Stromal cell of bone marrow (primary cell): ENCODE measurements at regions not wholly inside any gene's neighbourhood (a gene's known extent, or its start where the extent isn't known, plus 50 kb on each side); places are given as distances from the start of the nearest gene placed in this dataset.
A peak's percentile ranks its signal among the peaks of the same experiment; 100 is the strongest.
"Not testable (repeated sequence)": the region's sequence is repeated elsewhere in the genome, so short reads cannot be mapped to it uniquely, and the experiment has no call there.

Experiments used
- DNase-seq: peaks from one replicate; pipeline ENCODE4 v3.0.0-alpha.2; 2012; ENCODE audit warnings: low read depth

DNA sequence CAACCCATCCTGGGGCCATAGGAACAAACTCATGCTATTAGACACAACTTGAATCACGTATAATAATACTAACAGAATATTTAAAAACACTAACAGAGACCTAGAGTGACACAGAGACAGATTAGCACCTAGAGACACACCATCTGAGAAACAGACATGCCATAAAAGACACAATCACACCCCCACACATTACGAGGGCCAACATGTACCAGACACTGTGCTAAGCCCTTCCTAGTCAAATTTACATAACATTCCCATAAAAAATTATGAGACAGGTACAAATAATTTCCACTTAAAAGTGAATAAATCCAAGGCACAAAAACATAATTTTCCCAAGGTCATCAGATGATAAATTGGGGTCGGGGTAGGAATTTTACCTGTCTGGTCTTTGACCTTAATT lies 141.1 kb upstream of the PRSS16 start:
- no peak for DNase-seq

DNA sequence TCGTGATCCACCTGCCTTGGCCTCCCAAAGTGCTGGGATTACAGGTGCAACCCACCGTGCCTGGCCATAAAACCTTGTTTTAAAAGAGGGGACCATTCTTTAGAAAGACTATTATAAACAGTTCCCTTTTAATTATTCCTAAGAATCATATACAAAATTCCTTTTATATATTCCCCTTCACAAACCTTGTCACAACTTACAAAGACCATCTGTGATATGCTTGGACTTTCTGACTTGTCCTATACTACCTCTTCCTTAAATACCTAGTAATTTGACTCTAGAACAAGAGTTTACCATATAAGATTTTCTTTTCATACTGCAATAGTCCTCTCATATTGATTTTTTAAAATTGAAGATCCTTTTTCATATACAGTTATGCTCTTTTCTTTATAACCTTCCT lies 135.8 kb upstream of the PRSS16 start:
- no peak for DNase-seq

DNA sequence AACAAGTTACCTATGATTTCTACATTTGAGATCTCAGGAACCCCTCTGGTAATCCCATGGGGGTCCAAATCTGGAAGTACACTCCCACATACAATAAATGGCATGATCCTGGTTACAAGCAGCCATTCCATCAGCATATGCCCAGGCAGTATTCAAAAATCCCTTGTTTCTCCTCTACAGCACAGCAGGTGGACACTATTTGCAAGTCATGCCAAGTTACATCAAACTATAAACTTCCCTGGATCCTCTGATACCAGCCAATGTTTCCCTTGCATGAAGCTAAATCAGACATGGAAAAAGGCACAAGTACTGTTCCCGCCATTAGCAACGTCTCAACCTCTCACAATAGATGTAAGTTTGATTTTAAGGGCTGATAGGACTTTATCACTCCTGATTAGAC lies 134.5 kb upstream of the PRSS16 start:
- no peak for DNase-seq

DNA sequence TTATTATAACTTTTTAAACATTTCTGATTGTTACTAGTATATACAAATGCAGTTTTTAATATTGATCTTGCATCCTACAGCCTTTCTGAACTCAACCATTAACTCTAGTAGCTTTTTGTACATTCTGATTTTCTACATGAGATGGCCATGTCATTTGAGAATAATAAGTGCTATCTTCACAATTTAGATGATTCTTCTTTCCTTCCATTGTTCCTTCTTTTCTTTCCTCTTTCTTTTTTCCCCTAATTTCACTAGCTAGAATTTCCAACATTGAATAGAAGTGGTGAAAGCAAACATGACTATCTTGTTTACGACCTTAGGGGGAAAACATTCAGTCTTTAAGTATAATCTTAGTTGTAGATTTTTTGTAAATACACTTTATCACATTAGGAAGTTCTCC lies 128.2 kb upstream of the PRSS16 start:
- DNase-seq, result no peak

DNA sequence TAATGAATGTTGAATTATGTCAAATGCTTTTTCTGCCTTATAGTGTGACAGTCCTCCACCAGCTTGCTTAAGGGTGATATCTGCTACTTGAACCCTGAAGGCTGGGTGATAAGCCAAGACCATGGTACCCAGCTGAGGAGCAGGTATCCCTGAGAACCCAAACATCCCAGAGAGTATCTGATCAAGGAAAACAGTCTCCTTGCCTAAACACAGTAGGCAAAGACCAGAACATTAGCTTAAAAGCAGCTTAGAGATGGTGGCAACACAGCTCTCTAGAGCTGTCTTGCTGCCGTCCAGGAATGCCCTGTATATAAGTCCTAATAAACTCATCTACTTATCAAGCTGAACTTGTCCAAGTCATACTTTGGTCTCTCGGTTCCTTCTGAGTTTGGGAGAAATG lies 127.7 kb upstream of the PRSS16 start:
- DNase-seq, result no peak

DNA sequence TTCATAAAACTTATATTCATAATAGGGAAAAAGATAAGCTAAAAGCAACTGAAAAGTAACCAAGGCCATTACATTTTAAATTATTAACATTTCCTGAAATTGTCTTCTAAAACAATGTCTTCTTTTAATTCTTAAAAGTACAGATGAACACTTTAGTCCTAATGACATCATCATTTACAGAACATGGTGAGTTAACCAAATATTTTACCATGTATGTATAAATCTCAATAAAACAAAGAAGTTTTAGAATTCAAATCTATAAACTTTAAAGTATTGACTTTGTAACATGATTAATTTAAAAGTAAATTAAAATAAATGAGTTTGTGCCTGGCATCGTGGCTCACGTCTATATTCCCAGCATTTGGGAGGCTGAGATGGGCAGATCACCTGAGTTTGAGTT lies 125.9 kb upstream of the PRSS16 start:
- no peak for DNase-seq

DNA sequence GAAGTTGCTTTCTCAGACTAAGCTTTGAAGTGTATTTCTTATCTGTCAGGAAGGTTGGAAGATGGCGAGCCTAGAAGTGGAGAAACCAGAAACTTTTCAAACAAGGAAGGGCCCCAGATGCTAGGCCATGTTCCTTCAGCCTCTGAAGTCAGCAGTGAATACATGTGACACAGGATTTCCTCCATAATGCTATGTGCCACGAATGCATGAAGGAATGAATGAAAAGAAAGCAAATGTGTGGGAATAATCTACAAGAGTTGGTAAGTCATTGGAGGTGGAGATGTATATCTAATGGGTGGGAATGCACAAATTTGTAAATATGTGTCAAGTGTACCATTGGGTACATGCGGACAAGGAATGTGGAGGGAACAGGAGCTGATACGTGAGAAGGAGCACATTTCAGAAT lies 123.2 kb upstream of the PRSS16 start:
- DNase-seq, result no peak

DNA sequence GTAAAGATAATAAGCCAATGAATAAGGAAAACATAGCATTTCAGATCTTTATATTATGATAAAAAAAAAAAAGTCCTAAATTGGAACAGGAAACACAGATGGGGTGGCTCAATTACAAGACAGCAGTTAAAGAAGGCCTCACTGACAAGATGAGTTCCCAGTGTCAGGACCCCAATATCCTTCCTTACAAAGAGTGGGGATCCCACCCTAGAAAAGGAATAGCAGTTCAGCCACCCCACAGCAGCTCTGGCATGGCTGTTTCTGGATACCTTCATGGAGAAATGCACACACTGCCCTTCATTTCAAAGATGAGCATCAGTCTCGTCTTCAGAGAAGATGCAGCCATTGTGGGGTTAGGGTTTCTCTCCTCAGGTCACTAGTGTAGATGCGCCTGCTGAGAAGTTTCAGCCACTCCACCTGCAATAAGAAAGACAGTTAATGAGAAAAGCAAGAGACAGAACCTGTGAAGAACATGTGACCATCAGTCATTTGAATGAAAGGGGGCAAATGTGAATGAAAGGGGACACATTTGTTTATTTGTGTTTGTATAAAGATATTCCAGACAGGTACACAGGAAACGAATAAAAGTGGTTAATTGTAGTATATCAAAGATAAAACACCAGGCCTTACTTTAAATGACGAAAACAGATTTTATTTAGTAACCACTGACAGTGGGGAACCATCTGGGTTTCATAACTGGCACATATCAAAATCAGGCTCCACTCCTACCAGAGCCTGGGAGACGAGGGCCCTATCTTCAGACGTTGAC lies 121.3 kb upstream of the PRSS16 start:
- DNase-seq, result no peak

DNA sequence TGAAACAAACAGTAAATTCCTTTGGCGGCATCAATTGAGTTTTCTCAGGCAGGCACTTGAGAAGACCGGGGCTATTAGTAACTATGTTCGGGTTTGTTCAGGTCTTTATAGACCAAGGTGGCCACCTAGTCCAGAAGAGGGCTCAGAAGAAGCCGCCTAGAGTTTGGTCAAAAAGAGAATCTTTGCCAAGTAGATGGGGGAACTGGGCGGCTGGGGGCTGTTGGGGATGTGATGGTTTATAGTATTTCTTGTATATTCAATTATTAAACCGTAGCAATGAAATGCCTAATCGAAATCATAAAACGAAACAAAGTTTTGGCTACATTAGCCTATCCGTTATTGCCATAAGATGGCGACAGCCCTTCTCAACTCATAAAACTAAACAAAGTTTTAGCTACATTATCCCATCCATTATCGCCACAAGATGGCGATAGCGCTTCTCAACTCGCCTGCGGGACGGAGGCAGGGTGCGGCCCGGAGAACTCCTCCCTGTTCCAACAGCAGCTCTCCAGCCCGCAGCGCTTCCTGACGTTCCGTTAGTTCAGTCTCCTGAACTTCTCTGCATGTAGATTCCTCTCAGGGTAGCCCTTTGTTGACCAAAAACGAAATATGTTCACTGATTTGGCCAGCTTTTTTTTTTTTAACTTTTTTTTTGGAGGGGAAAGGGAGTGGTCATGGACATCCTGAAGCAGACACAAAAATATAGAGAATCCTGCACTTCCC lies 120.5 kb upstream of the PRSS16 start:
- DNase-seq, result peak; percentile 87

DNA sequence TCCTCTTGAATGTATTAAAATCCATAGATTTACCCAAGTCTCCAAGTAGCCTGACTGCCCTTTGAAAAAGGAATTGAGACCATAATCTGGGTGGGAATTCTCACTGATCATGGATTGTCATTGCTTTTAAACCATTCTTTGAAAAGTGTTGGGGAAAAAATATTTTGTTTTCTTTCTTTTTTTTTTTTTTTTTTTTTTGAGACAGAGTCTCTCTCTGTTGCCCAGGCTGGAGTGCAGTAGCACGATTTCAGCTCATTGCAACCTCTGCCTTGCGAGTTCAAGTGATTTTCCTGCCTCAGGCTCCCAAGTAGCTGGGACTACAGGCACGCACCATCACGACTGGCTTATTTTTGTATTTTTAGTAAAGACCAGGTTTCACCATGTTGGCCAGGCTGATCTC lies 119.6 kb upstream of the PRSS16 start:
- not testable (repeated sequence) for DNase-seq

DNA sequence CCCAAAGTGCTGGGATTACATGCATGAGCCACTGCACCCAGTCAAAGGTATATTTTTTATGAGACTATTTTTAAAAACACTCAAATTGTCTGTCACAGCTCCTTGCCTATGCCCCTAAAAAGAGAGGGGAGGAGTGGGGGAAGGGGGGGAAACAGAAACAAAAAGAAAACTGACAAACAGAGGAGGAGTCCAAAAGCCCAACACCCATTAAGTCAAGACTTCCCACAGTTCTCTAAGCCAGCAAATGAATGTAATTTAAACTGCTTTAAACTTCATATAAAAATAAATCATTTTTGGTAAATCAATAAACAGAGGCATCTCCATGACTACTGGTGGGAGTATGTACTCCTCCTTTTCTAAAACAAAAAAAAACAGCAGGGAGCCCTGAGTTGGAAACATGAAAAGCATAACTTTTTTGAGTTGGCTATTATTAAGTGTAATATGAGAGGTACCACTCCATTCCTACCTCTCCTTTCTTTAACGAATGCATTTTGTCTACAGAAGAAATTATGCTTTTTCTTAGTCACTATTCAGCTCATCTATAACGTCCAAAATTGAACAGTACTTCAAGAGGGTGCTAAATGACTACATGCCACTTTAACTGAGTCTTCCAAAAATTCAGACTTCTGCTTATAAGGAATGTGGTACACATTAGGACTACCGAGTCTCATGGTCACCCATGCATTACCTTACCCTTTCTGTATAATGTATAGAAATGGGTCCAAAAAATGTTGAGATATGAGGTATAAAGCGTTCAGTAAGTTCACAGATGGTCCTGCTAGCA lies 119.0 kb upstream of the PRSS16 start:
- DNase-seq, result no peak

DNA sequence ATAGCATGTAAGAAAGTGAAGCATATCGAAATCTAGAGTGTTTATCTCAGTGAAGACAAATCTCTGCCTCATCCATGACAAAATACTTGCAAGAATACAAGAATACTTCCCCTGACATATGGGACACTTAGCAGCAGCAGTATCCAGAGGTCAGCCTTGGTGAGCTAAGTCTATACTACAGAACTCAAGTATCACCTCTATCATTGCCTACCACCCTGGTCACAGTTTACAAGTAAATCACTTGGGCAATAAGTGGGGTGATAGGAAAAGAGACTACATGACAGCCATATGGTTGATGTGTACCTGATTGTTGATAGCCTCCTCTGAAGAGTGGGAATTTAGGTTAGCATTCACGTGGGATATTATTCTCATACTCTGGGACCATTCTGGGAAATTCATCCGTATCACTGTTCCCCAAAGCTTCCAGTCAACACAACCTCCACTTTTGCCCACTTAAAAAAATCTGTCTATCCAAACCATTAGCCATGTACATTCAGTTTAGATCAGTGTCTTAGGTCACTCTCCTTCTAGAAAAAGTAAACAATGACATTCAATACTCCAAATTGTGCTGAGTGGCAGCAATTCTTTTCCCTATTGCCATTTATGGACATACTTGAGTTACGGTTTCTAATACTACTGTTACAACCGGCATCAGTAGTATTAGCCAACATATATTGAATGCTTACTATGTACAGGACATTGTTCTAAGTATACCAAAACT lies 118.2 kb upstream of the PRSS16 start:
- DNase-seq, result no peak

DNA sequence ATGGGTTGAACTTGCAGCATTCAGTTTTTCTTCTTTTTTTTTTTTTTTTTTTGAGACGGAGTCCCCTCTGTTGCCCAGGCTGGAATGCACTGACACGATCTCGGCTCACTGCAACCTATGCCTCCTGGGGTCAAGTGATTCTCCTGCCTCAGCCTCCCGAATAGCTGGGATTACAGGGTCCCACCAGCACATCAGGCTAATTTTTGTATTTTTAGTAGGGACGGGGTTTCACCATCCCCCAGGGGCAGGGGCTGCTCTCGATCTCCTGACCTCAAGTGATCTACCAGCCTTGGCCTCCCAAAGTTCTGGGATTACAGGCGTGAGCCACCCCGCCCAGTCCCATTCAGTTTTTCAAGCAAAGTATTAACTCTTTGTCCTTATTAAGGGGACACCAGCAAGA lies 117.6 kb upstream of the PRSS16 start:
- no peak for DNase-seq

DNA sequence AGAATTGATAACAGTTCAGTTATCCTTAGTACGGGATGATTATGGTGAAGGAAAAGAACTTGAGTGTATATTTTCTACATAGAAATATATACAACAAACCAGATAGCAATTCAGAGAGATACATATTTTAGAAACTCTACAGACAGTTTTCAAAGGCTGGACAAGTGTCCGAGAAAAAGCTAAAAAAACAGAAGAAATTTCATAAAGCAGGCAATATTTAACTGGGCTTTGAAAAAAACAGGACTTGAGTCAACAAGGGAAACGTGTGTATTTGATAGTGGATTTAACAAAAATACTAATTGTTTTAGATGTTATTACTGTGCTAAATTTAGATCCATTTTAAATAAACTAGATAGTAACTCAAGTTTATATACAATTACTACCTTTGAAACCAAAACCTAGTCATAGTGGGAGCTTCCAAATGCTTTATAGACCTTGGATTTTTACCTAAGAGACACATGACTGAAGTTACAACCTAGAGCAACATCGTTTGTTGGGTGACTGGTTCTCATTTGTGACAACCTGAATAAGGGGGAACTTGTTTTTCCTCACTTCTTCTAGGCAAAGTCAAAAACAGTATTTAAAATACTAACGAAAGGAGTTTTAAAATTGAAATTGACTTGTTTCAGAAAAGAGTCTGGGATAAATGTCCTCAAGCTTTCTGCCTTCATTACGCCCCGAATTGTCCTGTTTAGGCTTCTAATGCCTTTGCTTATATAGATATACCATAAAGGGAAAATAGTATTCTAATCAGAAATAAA lies 116.7 kb upstream of the PRSS16 start:
- no peak for DNase-seq

DNA sequence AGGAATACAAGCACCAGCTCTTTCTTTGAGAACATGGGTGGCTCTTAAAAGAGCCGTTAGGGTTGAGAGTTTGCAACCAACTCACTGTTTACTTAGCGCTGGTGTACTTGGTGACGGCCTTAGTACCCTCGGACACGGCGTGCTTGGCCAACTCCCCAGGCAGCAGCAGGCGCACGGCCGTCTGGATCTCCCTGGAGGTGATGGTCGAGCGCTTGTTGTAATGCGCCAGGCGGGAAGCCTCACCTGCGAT lies 115.3 kb upstream of the PRSS16 start:
- DNase-seq, result not testable (repeated sequence)

DNA sequence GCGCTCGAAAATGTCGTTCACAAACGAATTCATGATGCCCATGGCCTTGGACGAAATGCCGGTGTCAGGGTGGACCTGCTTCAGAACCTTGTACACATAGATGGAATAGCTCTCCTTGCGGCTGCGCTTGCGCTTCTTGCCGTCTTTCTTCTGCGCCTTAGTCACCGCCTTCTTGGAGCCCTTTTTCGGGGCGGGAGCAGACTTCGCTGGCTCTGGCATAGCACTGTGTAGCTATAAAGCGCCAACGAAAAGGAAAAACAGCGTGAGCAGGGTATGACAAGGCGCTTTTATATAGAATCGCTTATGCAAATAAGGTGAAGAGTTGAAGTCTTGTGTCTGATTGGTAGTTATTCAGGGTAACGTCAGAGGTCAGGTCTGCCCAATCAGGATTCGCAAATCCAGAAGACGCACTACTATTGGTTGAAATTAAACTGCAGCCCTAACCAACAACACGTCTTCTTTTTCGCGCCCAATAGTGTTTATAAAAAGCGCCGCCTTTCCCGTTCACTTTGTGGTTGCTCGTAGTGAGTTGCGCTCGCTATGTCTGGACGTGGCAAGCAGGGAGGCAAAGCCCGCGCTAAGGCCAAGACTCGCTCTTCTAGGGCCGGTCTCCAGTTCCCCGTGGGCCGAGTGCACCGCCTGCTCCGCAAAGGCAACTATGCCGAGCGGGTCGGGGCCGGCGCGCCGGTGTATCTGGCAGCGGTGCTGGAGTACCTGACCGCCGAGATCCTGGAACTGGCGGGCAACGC lies 114.8 kb upstream of the PRSS16 start:
- peak; percentile 98 for DNase-seq

DNA sequence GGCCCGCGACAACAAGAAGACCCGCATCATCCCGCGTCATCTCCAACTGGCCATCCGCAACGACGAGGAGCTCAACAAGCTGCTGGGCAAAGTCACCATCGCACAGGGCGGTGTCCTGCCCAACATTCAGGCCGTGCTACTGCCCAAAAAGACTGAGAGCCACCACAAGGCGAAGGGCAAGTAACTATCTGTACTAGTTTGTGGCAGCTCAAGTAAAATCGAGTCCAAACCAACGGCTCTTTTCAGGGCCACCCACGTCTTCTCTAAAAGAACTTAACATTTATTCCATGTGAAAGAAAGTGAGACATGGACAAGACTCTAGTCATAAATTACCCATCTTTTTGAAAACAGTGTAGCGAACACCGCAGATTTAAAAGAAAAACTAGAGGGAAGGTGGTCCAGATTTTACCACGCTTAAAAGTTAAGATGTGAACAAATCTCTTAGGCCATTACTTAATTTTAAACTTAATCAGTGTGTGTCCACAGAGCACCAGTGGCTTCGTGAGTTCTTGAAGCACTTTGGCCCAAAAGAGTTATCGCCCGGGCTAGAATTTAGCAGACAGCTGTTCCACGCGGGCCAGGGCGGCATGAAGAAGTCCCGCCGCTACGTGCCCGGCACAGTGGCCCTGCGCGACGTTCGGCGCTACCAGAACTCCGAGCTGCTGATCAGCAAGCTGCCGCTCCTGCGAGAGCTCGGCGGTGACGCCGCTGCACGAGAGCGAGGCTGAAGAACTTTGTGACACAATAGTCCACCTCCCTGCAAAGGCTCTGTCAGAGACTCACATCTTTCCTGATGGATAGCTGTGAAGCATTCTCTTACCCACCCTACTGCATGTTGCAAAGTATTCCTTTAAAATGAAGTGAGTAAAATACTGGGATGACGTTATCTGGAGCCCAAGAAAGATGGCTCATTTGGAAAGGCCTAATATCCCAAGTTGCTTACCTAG lies 113.9 kb upstream of the PRSS16 start:
- peak; percentile 34 for DNase-seq

DNA sequence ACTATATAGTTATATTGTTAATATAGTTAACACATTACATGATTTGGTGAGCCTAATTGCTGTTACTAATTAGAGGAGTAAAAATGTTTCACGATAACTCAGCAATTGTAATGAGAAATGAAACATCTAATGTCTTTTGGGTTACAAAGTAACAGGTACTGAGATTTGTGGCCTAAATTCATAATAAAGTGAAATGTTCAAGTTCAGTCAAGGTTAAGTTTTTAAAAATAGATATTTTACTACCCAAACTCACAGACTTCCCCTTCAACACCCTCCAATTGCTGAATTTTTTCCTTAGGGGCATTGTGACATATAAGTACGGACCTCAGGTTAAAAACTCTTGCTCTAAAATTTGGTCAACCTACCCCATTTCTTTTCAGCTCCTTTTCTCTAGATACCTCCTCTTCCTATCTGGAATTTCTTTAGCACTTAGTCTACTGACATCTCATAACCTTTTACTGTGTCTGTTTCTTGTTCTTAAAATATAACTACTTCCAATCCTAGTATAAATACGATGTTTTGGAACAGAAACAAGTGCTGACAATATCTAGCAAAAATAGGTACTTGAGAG lies 112.3 kb upstream of the PRSS16 start:
- no peak for DNase-seq

DNA sequence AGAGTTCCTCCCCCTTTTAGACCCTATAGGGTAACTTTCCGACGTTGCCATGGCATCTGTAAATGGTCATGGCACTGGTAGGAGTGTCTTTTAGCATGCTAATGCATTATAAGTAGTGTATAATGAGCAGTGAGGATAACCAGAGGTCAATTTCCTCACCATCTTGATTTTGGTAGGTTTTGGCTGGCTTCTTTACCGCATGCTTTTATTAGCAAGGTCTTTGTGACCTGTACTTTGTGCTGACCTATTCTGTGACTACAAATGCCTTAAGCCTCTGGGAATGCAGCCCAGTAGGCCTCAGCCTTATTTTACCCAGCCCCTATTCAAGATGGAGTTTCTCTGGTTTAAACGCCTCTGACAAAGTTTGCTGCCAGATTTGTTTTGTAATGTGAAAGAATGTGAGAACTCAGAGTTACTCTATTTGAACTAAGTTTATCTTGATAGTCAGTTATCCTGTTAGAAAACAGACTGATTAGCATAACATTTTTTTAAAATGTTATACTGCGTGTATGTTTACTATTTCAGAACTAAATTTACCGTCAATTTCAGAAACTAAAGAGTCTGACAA lies 111.3 kb upstream of the PRSS16 start:
- no peak for DNase-seq
